HPDE6-E6E7 (cell line): ENCODE measurements at regions not wholly inside any gene's neighbourhood (a gene's known extent, or its start where the extent isn't known, plus 50 kb on each side); places are given as distances from the start of the nearest gene placed in this dataset.
"Not testable (repeated sequence)": the region's sequence is repeated elsewhere in the genome, so short reads cannot be mapped to it uniquely, and the experiment has no call there.

Experiments used
- DNase-seq: peaks from one replicate; pipeline ENCODE4 v3.0.0; 2011; ENCODE audit warnings: missing footprints; ENCODE audit errors: extremely low spot score

DNA sequence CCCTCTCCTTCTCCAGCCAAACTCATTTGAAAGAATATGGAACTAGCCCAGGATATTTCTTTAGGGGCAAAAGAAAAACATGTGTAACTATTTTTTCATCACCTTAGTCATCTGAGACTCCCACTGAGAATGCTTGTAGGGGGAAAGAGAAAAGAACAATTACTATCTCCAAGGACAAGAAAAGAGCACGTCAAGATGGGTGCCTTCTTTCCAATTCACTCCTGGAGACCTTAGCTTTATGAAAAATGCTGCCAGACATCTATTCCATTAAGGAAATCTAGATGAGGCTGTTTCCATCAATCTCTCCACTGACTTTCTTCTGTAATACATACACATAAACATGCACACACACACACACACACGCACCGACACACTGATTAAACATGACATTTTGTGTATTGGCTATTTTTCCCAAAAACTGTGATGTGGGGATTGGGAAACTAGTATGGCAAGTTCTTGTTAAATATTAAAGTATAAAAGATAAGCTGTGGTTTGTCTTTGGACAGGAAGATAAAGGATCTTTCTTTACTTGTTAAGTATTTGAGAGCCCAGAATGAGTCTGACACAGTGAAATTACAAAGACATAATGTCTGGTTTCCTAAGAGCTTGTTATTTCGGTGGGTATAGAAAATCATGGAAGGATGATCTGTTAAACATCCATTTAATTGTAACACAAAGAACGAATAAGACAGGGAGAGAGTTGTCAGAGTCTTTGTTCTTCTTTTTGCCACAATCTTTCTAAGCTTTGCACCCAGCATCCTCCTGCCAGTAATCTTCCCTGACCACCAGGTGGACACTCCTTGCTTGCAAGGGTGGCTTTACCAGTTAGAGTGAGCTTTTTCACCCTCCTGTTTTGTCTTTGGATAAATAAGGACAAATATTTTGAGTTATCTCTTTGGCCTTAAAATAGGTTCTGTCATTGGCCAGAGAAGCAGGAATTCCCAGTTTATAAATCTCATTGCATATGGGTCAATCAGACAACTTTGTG lies 177.3 kb upstream of the TMEM72 start:
- no peak for DNase-seq

DNA sequence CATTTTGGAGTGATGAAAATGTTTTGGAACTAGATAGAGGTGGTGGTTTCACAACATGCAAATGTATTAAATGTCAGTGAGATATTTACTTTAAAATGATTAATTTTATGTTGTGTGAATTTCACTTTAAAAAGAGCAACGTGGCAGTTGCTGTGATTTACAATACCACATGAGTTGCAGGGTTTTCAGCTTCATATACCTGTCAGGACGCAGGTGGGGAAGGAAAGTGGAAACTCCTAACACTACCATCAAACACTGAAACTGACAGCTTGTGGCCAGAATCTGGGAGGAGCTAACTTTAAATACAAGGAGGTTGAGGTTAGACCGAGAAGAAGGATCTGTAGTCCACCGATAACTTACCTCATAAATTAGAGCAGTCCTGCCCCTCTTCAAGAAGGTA lies 168.9 kb upstream of the TMEM72 start:
- no peak for DNase-seq

DNA sequence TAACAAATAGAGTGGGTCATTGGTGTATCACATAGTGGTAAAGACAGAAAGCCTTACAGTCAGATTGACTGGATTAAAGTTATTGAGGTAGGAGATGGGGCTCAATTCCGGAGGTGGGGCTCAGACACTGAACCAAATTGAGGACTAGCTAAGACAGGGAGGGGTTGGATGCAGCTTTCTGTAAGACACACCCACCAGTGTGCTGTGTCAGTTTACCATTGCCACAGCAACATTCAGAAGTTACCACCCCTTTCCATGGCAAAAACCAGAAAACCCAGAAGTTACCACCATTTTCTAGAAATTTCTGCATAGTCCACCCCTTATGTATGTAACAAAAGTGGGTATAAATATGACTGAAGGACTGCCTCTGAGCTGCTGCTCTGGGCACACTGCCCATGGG lies 167.6 kb upstream of the TMEM72 start:
- no peak for DNase-seq

DNA sequence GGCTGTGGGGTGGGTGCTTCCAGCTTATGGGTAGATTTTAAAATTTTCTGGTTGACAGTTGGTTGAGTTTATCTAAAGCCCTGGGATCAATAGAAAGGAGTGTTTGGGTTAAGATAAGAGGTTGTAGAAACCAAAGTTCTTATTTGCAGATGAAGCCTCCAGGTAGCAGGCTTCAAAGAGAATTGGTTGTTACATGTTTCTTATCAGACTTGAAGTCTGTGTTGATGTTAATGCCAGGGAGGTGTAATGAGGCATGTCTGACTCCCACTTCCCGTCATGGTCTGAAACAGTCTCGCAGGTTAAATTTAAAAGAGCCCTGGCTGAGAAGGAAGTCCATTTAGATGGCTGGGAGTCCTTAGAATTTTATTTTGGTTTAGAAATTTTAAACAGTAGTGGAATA lies 165.2 kb upstream of the TMEM72 start:
- DNase-seq, result no peak

DNA sequence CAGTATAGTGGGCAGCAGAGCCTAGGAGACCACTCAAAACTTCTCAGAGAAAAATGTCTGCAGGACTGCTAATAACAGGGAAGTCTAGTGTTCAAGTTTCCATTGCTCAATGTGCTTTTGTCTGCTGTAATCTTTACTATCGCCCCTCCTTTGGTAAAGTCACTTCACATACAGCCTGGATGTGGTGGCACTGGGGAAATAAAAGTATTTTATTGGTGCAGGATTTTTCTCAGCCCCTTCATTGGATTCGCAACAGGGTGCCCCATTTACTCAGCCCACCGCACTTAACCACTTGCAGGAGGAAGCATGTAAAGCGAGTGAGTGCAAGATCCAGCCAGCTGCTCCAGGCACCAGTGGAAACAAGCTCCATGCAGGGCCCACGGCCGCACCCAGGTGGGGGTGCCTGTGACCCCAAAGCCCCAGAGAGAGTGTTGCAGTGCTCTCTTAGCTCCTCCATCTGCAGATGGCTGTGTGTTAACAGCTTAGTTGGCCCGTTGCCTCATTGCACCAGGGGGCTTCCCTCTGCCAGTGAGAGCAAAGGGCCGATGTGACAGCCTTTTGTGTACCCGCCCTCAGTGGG lies 163.5 kb upstream of the TMEM72 start:
- DNase-seq, result no peak

DNA sequence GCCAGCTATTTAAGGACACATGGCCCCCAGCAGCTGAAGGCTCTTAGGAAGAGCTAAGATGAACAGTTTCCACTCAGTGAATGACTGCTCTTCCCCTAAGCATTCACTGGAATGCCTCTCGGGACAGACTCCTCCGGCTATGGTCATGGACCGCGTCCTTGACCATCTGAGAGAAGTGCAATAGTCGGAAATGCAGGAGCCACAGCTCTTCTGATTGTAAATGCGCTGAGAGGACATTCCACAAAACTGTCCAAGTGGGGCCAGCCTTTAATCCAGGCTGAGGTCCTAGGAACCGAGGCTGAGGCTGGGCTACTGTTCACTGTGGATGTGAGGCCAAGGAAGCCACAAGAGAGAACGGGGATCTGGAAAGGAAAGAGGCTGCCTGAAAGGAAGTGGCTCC lies 162.0 kb upstream of the TMEM72 start:
- no peak for DNase-seq

DNA sequence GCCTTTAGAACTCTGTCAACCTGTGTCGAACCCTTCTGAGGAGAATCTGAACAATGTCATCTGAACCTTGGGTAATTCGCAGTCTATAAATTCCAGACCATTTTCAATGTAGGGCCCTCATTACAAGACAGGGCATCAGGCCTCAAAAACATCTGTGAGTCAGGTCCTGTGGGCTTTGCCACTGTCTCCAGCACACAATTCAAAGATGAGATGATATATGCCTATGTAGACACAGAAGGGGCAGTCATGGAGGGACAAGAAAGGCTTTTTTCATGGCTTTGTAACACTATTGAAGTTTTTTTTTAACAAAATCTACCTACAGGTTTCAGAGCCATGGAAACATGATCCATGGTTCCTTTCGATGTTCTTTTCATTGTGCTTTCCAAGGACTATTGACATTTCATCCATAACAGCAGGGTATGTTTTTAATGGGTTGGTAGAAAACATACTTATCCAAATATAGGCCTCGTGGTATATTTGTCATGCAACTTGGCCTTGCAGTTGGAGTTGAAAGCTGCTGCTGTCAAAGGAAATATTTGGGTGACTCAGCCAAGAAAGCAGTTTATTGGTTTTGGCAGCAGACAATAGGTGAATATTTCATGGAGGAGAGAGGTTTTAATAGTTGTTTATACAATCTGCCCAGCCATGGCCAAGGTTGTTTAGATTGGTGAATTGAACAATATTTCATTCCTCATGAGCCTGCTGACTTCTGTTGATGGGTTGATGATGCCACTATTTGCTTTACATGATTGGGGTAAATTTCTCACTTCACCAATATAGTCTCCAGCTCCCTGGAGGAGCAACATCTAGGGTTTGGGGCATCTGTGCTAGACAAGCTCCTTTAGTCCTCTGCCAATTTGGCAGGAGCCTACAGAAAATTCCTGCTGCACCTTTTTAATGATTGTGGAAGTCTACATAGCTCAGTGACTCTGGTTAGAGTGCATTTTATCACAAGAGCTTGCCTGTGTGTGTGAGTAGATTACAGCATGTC lies 158.4 kb upstream of the TMEM72 start:
- DNase-seq, result no peak

DNA sequence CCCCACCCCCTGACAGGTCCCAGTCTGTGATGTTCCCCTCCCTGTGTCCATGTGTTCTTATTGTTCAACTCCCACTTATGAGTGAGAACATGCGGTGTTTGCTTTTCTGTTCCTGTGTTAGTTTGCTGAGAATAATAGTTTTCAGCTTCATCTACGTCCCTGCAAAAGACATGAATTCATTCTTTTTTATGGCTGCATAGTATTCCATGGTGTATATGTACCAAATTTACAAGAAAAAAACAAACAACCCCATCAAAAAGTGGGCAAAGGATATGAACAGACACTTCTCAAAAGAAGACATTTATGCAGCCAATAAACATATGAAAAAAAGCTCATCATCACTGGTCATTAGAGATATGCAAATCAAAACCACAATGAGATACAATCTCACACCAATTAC lies 156.8 kb upstream of the TMEM72 start:
- not testable (repeated sequence) for DNase-seq

DNA sequence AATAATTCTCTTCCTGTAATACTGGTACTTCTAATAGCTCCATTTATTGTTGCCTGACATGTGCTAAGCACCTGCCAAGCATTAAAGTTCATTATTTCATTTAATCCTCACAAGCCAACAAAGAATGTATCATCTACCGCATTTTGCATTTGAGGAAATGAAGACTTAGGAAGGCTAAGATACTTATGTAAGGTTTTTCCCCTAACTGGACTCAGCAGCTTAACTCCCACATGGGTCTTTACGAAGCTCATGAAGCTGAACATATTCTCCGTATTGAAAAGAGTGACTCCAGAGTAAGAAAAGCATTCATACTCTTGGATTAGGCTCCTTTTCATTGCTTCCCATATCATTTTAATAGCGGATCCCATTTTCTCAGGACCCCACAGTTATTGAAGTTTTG lies 155.7 kb upstream of the TMEM72 start:
- no peak for DNase-seq

DNA sequence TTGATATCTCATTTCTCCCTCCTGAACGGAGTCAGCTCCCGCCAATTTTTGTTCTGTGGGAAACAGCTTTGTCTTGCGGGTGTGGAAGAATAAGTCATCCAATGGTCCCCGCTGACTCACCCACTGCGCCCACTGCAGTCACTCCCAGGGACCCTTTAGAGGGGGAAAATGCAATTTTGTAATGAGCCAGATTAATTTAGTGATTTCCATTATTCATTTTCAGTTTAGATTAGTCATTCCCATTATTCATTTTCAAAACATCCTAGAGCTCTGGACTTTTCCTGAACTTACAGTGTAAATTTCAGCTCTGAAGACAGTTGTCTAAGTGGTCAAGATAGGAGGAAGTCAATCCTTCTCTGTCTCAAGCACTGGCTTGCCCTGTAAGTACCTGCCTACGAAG lies 154.9 kb upstream of the TMEM72 start:
- no peak for DNase-seq

DNA sequence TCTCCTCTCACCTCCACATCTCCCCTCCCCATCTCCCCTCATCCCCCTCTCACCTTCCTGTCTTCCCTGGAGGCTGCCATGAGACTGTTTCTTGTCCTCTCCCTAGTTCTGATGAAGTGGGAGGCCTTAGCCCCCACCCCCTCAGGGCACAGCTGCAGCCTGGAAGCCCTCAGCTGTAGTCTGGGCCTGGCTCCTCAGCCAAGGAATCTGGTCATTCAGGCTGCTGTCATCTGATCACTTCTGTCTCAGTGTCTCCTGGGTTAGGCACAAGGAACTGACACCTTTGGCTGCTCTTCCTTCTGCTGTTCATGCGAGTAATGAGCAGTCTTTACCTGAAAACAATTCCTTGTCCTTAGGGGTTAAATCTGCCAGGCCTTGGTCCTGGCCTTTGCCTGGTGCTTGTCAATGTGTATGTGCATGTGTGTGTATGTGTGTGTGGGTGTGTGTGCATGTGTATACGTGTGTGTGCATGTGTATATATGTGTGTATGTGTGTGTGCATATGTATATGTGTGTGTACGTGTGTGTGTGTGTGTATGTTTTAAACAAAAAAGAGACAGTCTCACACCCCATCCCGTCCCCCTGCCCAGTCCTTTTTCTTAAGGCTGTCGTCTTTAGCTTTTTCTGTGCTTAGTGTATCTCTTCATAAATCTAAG lies 153.5 kb upstream of the TMEM72 start:
- no peak for DNase-seq

DNA sequence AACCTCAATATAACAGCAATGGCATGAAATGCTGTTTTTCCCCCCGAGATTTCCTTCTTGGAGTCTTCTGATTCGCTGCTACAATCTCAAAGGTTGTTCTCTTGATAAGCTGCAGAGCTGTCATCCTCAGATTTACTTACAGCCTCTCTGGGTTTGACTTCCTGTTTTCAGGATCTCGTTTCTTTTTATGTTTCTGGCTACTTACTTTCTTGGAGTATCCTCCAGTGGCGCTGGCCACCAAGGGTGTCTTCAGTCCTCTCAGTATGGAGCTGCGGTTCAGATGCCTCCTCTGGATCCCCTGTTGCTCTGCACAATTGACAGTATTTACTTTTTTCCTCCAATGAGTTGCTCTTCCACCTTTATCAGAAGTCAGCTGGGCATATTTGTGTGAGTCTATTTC lies 152.0 kb upstream of the TMEM72 start:
- DNase-seq, result no peak

DNA sequence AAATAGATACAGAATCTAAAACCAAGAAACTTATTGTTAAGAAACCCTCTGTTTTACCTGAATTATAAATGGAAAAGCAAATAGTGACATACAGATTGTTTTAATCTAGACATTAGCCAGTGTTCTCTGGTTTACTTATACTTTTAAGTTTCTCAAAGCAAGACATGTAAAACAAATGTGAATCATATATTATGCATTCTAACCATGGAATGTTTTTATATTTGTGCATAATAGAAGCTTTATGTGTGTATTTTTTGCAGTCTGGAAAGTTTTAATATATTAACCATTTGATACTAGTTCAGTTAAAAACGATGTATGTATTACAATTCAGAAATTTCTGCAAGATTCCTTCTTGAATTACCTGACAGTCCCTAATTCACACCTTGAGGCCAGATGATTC lies 150.6 kb upstream of the TMEM72 start:
- DNase-seq, result no peak

DNA sequence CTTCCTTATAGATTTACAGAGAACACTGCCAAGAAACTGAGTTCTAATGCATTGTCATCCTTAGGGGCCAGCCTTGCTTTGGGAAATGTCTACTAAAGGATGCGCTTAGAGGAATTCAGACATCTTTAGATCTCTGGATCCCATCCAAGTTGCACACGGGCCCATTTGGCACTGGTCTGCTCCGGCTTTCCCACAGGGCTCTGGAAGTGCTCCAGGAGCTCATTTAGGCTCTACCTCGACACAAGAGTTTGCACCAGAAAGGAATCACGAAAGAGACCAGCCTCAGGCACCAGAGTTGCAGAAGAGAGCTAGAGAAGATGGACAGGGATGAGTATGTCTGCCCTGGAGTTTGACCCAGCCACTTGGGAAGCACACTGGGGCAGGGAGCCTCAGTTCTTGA lies 150.1 kb upstream of the TMEM72 start:
- DNase-seq, result no peak

DNA sequence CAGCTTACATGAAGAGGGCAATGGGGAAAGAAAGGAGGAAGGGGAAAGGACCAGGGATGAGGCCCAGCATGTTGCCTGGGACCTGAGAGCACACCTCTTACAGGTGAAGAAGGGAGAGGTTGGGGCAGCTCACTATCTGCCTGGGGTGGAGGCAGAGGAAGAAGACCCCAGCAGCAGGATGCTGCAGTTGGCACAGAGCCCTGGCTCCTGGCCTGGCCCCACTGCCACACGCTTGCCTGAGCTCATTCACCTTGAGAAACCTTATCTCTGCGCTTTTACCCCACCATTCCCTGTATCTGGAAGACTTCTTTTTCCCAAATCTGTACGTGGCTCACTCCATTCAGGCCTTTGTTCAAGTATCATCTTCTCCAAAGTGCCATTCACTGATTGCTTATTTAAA lies 147.8 kb upstream of the TMEM72 start:
- DNase-seq, result no peak

DNA sequence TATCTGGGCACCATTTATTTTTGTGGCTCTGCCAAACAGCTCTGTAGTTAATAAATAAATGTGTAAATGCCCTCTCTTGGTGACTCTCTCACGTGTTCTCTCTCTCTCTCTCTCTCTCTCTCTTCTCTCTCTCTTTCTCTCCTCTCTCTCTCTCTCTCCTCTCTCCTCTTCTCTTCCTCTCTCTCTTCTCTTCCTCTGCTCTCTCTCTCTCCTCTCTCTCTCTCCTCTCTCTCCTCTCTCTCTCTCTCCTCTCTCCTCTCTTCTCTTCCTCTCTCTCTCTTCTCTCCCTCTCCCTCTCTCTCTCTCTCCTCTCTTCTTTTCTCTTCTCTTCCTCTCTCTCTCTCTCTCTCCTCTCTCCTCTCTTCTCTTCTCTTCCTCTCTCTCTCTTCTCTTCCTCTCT lies 145.8 kb upstream of the TMEM72 start:
- no peak for DNase-seq

DNA sequence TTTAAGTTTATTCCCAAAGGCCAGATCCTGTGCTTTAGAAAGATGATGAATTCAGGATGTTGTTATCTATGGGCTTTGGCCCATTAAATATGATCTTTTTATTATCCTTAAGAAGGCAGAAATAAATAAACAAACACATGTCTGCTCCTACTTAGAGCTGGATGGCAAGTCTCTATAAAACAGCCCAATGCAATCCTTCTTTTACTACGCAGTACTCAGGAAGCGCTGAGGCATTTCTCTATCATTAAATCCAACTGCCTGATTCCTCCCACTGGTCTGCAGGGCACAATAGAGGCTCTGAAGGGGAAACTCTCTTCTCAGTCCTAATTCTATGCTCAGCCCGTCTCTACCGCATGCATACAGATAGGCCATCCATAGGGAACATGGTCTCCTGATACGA lies 144.5 kb upstream of the TMEM72 start:
- no peak for DNase-seq

DNA sequence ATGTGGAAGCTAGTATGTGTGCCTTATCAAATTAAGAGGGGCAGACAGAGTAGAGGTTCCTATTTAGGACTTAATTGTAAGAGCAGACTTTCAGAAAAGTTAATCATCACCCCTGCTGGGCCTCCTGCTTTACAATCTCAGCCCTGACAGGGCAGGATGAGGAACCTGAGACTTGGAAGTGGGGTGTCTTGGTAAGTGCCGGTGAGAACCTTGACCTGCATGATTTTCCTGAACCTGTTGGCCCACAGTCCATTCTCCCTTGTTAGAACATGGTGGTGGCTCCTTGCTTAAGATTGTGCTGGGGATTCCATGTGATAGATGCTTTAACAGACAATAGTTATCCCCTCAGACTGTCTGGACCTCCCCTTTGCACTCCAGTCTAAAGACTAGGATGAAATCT lies 141.7 kb upstream of the TMEM72 start:
- DNase-seq, result no peak

DNA sequence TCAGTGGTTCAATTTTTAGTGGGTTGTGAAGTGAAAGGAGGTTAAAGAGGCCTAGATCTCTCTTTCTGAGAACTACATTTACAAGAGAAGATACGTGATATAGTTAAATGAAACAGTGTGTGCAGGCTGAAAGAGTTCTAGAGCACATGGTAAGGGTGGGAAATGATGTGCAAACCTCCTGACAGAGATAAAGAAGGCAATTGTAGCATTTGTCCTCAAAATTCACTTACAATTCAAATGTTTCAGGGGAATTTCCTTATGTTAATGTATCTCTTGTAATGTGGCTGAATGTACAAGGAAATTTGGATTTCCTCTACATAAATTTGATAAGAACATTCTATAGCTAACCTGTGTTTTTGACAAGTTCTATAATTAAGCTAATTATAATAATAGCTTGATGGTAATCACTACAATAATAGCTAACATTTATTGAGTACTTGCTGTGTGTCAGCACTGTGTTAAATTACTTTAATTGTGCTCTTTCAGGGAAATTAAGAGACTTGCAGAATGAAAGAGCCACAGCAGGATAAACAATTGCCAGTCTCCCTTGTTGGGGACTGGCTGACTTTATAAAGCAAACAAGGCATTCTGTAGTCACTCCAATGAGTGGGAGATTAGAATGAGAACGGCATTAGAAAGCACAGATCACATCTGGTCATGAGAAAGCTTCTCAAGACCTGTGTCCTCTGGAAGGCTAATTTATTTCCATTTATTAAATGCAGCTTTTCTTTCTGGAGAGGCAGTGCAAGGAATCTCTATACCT lies 139.7 kb upstream of the TMEM72 start:
- no peak for DNase-seq

DNA sequence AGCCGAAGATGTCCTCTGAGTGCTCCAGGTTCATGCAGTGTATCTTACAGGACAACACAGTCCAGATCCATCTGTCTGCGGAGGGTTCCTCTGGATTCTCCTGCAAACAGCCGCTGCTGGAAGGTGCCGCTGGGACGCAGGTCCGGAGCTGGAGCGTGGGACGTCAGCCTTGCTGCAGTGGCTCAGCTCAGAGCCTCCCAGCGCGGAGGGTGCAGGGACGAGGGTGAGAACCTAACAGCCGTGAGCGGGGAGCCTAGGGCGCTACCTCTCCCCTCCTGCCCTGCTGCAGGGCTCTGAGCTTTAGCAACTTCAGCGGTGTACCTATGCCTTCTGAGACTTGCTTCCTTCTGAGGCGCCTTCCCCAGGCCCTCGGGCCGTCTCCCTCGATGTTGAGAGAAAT lies 137.6 kb upstream of the TMEM72 start:
- no peak for DNase-seq
